HG03175 (cell line): ENCODE measurements at regions not wholly inside any gene's neighbourhood (a gene's known extent, or its start where the extent isn't known, plus 50 kb on each side); places are given as distances from the start of the nearest gene placed in this dataset.

Experiments used
- ATAC-seq: cut with Tn5 transposase; IDR thresholded peaks from one replicate; pipeline ENCODE4 v1.9.1; 2021; ENCODE audit warnings: mild to moderate bottlenecking, moderate library complexity; ENCODE audit not compliant: unreplicated experiment

- no peak for ATAC-seq
These were observed 98.5 kb downstream of the METRNL start for GRCh38 chr17:83177611-83178532.

GRCh38 chr17:83178533-83179304 is 99.3 kb downstream of the METRNL start:
- ATAC-seq, result no peak

GRCh38 chr17:83179374-83179773 is 100.0 kb downstream of the METRNL start:
- no peak for ATAC-seq

- no peak for ATAC-seq
These were observed 100.4 kb downstream of the METRNL start for GRCh38 chr17:83179811-83180210.

- no peak for ATAC-seq
These were observed 101.0 kb downstream of the METRNL start for GRCh38 chr17:83180264-83180995.

GRCh38 chr17:83180996-83181481 is 101.6 kb downstream of the METRNL start:
- no peak for ATAC-seq

GRCh38 chr17:83181991-83182619 is 102.7 kb downstream of the METRNL start:
- no peak for ATAC-seq

- no peak for ATAC-seq
These were observed 103.3 kb downstream of the METRNL start for GRCh38 chr17:83182620-83183101.

- no peak for ATAC-seq
These were observed 103.9 kb downstream of the METRNL start for GRCh38 chr17:83183145-83183948.

GRCh38 chr17:83183951-83184506 is 104.6 kb downstream of the METRNL start:
- ATAC-seq, result no peak

GRCh38 chr17:83185023-83186002 is 105.9 kb downstream of the METRNL start:
- ATAC-seq, result no peak

GRCh38 chr17:83186226-83186625 is 106.8 kb downstream of the METRNL start:
- no peak for ATAC-seq

GRCh38 chr17:83186751-83187421 is 107.5 kb downstream of the METRNL start:
- no peak for ATAC-seq

GRCh38 chr17:83187782-83188311 is 108.4 kb downstream of the METRNL start:
- ATAC-seq, result no peak

GRCh38 chr17:83189044-83190003 is 109.9 kb downstream of the METRNL start:
- no peak for ATAC-seq

- no peak for ATAC-seq
These were observed 110.6 kb downstream of the METRNL start for GRCh38 chr17:83190004-83190385.
